ENCODE measurements at regions not wholly inside any gene's neighbourhood (a gene's known extent, or its start where the extent isn't known, plus 50 kb on each side); places are given as distances from the start of the nearest gene placed in this dataset.

GRCh38 chr2:144285324-144285723, 234.6 kb downstream of the ZEB2 start:
- no peaks in the 10 kb centered on the region for H3K27me3 Mint-ChIP-seq (ENCODE audit: low read depth)
- peaks cover 2% of the 10 kb centered on the region for H3K9me3 Mint-ChIP-seq (ENCODE audit: low read depth)
- H3K4me1 Mint-ChIP-seq (ENCODE audit: low read depth): peaks cover 14% of the 10 kb centered on the region
- H3K36me3 Mint-ChIP-seq (ENCODE audit: low read depth): no peaks in the 10 kb centered on the region
- no peak for TF ChIP-seq CTCF (IDR thresholded peaks at IDR 0.05)
- no peak overlapping the region for H3K27ac Mint-ChIP-seq (ENCODE audit: unreplicated experiment)
- no peak for DNase-seq (ENCODE audit: low spot score)
- no peak overlapping the region for H3K4me3 Mint-ChIP-seq (ENCODE audit: unreplicated experiment)

- H3K4me3 Mint-ChIP-seq (ENCODE audit: unreplicated experiment): no peak overlapping the region
- no peaks in the 10 kb centered on the region for H3K36me3 Mint-ChIP-seq (ENCODE audit: low read depth)
- TF ChIP-seq CTCF (IDR thresholded peaks at IDR 0.05): no peak
- no peaks in the 10 kb centered on the region for H3K9me3 Mint-ChIP-seq (ENCODE audit: low read depth)
- H3K4me1 Mint-ChIP-seq (ENCODE audit: low read depth): no peaks in the 10 kb centered on the region
- H3K27me3 Mint-ChIP-seq (ENCODE audit: low read depth): no peaks in the 10 kb centered on the region
- DNase-seq (ENCODE audit: low spot score): no peak
- no peak overlapping the region for H3K27ac Mint-ChIP-seq (ENCODE audit: unreplicated experiment)
These were observed 238.4 kb downstream of the ZEB2 start for GRCh38 chr2:144281476-144281875.

- H3K9me3 Mint-ChIP-seq (ENCODE audit: low read depth): no peaks in the 10 kb centered on the region
- no peaks in the 10 kb centered on the region for H3K36me3 Mint-ChIP-seq (ENCODE audit: low read depth)
- no peaks in the 10 kb centered on the region for H3K27me3 Mint-ChIP-seq (ENCODE audit: low read depth)
- no peak overlapping the region for H3K4me3 Mint-ChIP-seq (ENCODE audit: unreplicated experiment)
- no peaks in the 10 kb centered on the region for H3K4me1 Mint-ChIP-seq (ENCODE audit: low read depth)
- no peak overlapping the region for H3K27ac Mint-ChIP-seq (ENCODE audit: unreplicated experiment)
- TF ChIP-seq CTCF (IDR thresholded peaks at IDR 0.05): no peak
- DNase-seq (ENCODE audit: low spot score): no peak
These were observed 239.9 kb downstream of the ZEB2 start for GRCh38 chr2:144280009-144280408.

GRCh38 chr2:144279165-144279564, 240.8 kb downstream of the ZEB2 start:
- no peak for TF ChIP-seq CTCF (IDR thresholded peaks at IDR 0.05)

GRCh38 chr2:144277622-144278354, 242.1 kb downstream of the ZEB2 start:
- no peaks in the 10 kb centered on the region for H3K27me3 Mint-ChIP-seq (ENCODE audit: low read depth)
- H3K36me3 Mint-ChIP-seq (ENCODE audit: low read depth): peaks cover 1% of the 10 kb centered on the region
- TF ChIP-seq CTCF (IDR thresholded peaks at IDR 0.05): no peak
- no peak overlapping the region for H3K4me3 Mint-ChIP-seq (ENCODE audit: unreplicated experiment)
- DNase-seq (ENCODE audit: low spot score): no peak
- H3K27ac Mint-ChIP-seq (ENCODE audit: unreplicated experiment): no peak overlapping the region
- H3K4me1 Mint-ChIP-seq (ENCODE audit: low read depth): no peaks in the 10 kb centered on the region
- H3K9me3 Mint-ChIP-seq (ENCODE audit: low read depth): no peaks in the 10 kb centered on the region

More at GRCh38 chr2:144279165-144279564, 240.8 kb downstream of the ZEB2 start:
- H3K27me3 Mint-ChIP-seq (ENCODE audit: low read depth): no peaks in the 10 kb centered on the region
- H3K27ac Mint-ChIP-seq (ENCODE audit: unreplicated experiment): no peak overlapping the region
- H3K4me3 Mint-ChIP-seq (ENCODE audit: unreplicated experiment): no peak overlapping the region
- no peaks in the 10 kb centered on the region for H3K4me1 Mint-ChIP-seq (ENCODE audit: low read depth)
- no peak for DNase-seq (ENCODE audit: low spot score)
- no peaks in the 10 kb centered on the region for H3K36me3 Mint-ChIP-seq (ENCODE audit: low read depth)
- no peaks in the 10 kb centered on the region for H3K9me3 Mint-ChIP-seq (ENCODE audit: low read depth)

Data from chondrocyte (in vitro differentiated cells).